HFFc6 (cell line): ENCODE measurements at regions not wholly inside any gene's neighbourhood (a gene's known extent, or its start where the extent isn't known, plus 50 kb on each side); places are given as distances from the start of the nearest gene placed in this dataset.
A peak's percentile ranks its signal among the peaks of the same experiment; 100 is the strongest.
"Not testable (repeated sequence)": the region's sequence is repeated elsewhere in the genome, so short reads cannot be mapped to it uniquely, and the experiment has no call there.

Source experiments
- DNase-seq: peaks from one replicate; pipeline ENCODE4 v3.0.0-alpha.2; 2018
- H3K27ac Mint-ChIP-seq: 2 replicates; pipeline ENCODE4 v1.8.0; 2020; ENCODE audit warnings: mild to moderate bottlenecking, mixed read lengths
- H3K27me3 Mint-ChIP-seq: 2 replicates; pipeline ENCODE4 v1.8.0; 2021; ENCODE audit warnings: mild to moderate bottlenecking, moderate library complexity, mixed read lengths; ENCODE audit not compliant: insufficient read depth
- H3K36me3 Mint-ChIP-seq: 2 replicates; pipeline ENCODE4 v1.8.0; 2021; ENCODE audit warnings: low read depth, mixed read lengths
- H3K4me1 Mint-ChIP-seq: 2 replicates; pipeline ENCODE4 v1.8.0; 2020; ENCODE audit warnings: low read depth, mixed read lengths
- H3K4me3 Mint-ChIP-seq: 2 replicates; pipeline ENCODE4 v1.8.0; 2020; ENCODE audit warnings: mild to moderate bottlenecking, moderate library complexity, mixed read lengths
- H3K9me3 Mint-ChIP-seq: 2 replicates; pipeline ENCODE4 v1.8.0; 2020; ENCODE audit warnings: mild to moderate bottlenecking, mixed read lengths
- CTCF ChIP-seq: fragments of 200-600 bp; sonication (generic); IDR thresholded peaks from 2 replicates; pipeline ENCODE4 v1.5.0; 2021; ENCODE audit warnings: antibody characterized with exemption, mild to moderate bottlenecking

- Mint-ChIP-seq H3K4me3 (no peak overlapping the region), H3K9me3 (peaks cover 5% of the 10 kb centered on the region; the same call in 1 of the 2 replicates), H3K36me3 (peaks cover 10% of the 10 kb centered on the region), H3K27me3 (no peaks in the 10 kb centered on the region), H3K4me1 (peaks cover 67% of the 10 kb centered on the region), H3K27ac (no peak overlapping the region)
- TF ChIP-seq CTCF: no peak
- DNase-seq: no peak
Observed at GRCh38 chr3:177803500-177803899, 606.2 kb upstream of the TBL1XR1 start.

- H3K27ac Mint-ChIP-seq: no peak overlapping the region
- no peaks in the 10 kb centered on the region for H3K27me3 Mint-ChIP-seq
- H3K36me3 Mint-ChIP-seq: peaks cover 10% of the 10 kb centered on the region
- no peak for DNase-seq
- no peak for TF ChIP-seq CTCF
- no peak overlapping the region for H3K4me3 Mint-ChIP-seq
- peaks cover 5% of the 10 kb centered on the region; the same call in 1 of the 2 replicates for H3K9me3 Mint-ChIP-seq
- H3K4me1 Mint-ChIP-seq: peaks cover 67% of the 10 kb centered on the region
Observed at GRCh38 chr3:177804032-177804431, 606.8 kb upstream of the TBL1XR1 start.

GRCh38 chr3:177804646-177805045, 607.4 kb upstream of the TBL1XR1 start:
- Mint-ChIP-seq H3K4me1 (peaks cover 66% of the 10 kb centered on the region), H3K27ac (no peak overlapping the region), H3K27me3 (no peaks in the 10 kb centered on the region), H3K4me3 (no peak overlapping the region), H3K9me3 (peaks cover 5% of the 10 kb centered on the region; the same call in 1 of the 2 replicates), H3K36me3 (peaks cover 10% of the 10 kb centered on the region)
- DNase-seq: no peak
- TF ChIP-seq CTCF: no peak

- peaks cover 10% of the 10 kb centered on the region for H3K36me3 Mint-ChIP-seq
- no peak for DNase-seq
- peaks cover 66% of the 10 kb centered on the region for H3K4me1 Mint-ChIP-seq
- H3K4me3 Mint-ChIP-seq: no peak overlapping the region
- H3K27ac Mint-ChIP-seq: no peak overlapping the region
- H3K27me3 Mint-ChIP-seq: no peaks in the 10 kb centered on the region; the same call in 1 of the 2 replicates
- H3K9me3 Mint-ChIP-seq: peaks cover 5% of the 10 kb centered on the region; the same call in 1 of the 2 replicates
- no peak for TF ChIP-seq CTCF
Observed at GRCh38 chr3:177807150-177807875, 610.0 kb upstream of the TBL1XR1 start.

- not testable (repeated sequence) for H3K27ac Mint-ChIP-seq, H3K9me3 Mint-ChIP-seq
- peaks cover 49% of the 10 kb centered on the region for H3K4me1 Mint-ChIP-seq
Observed at GRCh38 chr3:177808928-177809478, 611.7 kb upstream of the TBL1XR1 start.

GRCh38 chr3:177810162-177810623, 612.9 kb upstream of the TBL1XR1 start:
- H3K9me3 Mint-ChIP-seq: peaks cover 5% of the 10 kb centered on the region; the same call in 1 of the 2 replicates
- TF ChIP-seq CTCF: no peak
- H3K4me3 Mint-ChIP-seq: peak overlapping the region; percentile 38
- peaks cover 10% of the 10 kb centered on the region for H3K36me3 Mint-ChIP-seq
- H3K4me1 Mint-ChIP-seq: peaks cover 41% of the 10 kb centered on the region
- peak; percentile 94 for DNase-seq
- no peaks in the 10 kb centered on the region; the same call in 1 of the 2 replicates for H3K27me3 Mint-ChIP-seq
- H3K27ac Mint-ChIP-seq: peak overlapping the region; percentile 47

More at GRCh38 chr3:177808928-177809478, 611.7 kb upstream of the TBL1XR1 start:
- H3K27me3 Mint-ChIP-seq, DNase-seq, H3K4me3 Mint-ChIP-seq: not testable (repeated sequence)
- H3K36me3 Mint-ChIP-seq: peaks cover 10% of the 10 kb centered on the region
